ENCODE measurements at regions not wholly inside any gene's neighbourhood (a gene's known extent, or its start where the extent isn't known, plus 50 kb on each side); places are given as distances from the start of the nearest gene placed in this dataset.

DNA sequence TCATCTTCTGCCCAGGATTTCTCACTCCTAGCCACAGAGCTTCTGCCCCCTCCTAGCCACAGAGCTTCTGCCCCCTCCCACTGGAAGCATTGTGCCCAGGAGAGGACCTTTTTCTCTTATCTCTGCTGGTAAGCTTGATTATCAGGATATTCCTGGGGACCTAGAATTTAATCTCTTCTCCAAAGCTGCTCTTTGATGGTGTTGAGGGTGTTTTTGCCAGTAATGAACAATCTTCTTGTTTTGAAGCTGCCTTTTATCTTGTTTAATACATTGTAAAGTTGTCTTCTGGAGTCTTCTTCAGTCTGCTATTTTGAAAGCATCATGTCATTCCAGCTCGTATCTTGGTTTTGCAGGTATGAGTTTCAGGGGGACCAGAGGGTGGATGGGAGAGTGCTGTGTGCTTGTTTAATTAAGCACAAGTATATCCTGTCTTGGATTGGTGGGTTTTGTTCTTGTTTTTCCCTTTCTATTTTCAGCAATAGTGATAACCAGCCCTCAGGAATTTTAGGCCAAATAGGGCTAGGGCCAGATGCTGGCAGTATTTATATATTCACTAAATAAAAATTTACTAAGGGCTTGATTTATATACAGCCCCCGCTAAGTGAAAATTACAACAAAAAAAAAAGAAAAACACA lies 214.0 kb upstream of the DMRT1 start:
- CTCF ChIA-PET = interaction anchor here (0.7 kb wide), 1 partner anchor 374 kb away, joined by 3 read pairs; no protein-coding TSS in a partner anchor
- Histone ChIP-seq H3K79me2 (ENCODE audit: control insufficient read depth, insufficient read depth, low read length) (no peaks in the 10 kb centered on the region), H3K27ac (ENCODE audit: insufficient read depth, low read depth, low read length) (no peak overlapping the region), H3K4me1 (ENCODE audit: control insufficient read depth, extremely low read depth, insufficient read depth, low read length) (peaks cover 14% of the 10 kb centered on the region), H3K27me3 (ENCODE audit: control insufficient read depth in 2 of 2, insufficient read depth in 2 of 2, low read length in 2 of 2) (no peaks in the 10 kb centered on the region), H3K9me1 (replicated peaks; ENCODE audit: control insufficient read depth, extremely low read depth, insufficient read depth, low read length) (no peaks in the 10 kb centered on the region), H4K20me1 (replicated peaks; ENCODE audit: control insufficient read depth, extremely low read depth, insufficient read depth, low read length) (no peaks in the 10 kb centered on the region), H3K9ac (replicated peaks; ENCODE audit: extremely low read depth, insufficient read depth, low read length) (no peak overlapping the region), H3K9me3 (replicated peaks; ENCODE audit: control insufficient read depth, insufficient read depth, low read length) (no peaks in the 10 kb centered on the region), H3K4me3 (replicated peaks in 1 of 3; ENCODE audit: insufficient read depth in 1 of 3, low read depth in 1 of 3, low read length in 3 of 3) (no peak overlapping the region), H3K4me2 (ENCODE audit: insufficient read depth, low read length) (no peak overlapping the region), H2AFZ (ENCODE audit: low read depth, low read length) (no peak overlapping the region), H3K36me3 (ENCODE audit: control insufficient read depth in 2 of 2, extremely low read depth in 1 of 2, insufficient read depth in 2 of 2, low read length in 2 of 2) (no peaks in the 10 kb centered on the region)
- DNase-seq (ENCODE audit: low read depth, low spot score) (peak; percentile 26), FAIRE-seq (no peak)
- dilution Hi-C loops (cut with MboI; ENCODE audit: extremely low pct_ligation_motif_present, low sequenced_read_pairs) = no loop called here
- BruUV-seq (replicated peaks) = no TSS peak
- intact Hi-C loops (cut with micrococcal nuclease) = no loop called here
- TF ChIP-seq POLR2A (IDR thresholded peaks at IDR 0.05; ENCODE audit: low read depth, low read length) (no peak), JUN (IDR thresholded peaks at IDR 0.05; ENCODE audit: borderline replicate concordance, insufficient read depth, insufficient read length, low read depth) (no peak), MYC (IDR thresholded peaks at IDR 0.05; ENCODE audit: low read depth, low read length) (no peak), POLR2AphosphoS5 (IDR thresholded peaks at IDR 0.05; ENCODE audit: insufficient read depth, low read depth, low read length) (no peak), EZH2 (IDR thresholded peaks at IDR 0.05; ENCODE audit: borderline replicate concordance, low read depth, low read length, severe bottlenecking) (no peak), GATA2 (IDR thresholded peaks at IDR 0.05; ENCODE audit: insufficient read depth, insufficient read length, low read depth, low read length) (no peak), FOS (IDR thresholded peaks at IDR 0.05; ENCODE audit: borderline replicate concordance, insufficient read depth, low read length) (no peak)
- TF ChIP-seq, protein P1, sequence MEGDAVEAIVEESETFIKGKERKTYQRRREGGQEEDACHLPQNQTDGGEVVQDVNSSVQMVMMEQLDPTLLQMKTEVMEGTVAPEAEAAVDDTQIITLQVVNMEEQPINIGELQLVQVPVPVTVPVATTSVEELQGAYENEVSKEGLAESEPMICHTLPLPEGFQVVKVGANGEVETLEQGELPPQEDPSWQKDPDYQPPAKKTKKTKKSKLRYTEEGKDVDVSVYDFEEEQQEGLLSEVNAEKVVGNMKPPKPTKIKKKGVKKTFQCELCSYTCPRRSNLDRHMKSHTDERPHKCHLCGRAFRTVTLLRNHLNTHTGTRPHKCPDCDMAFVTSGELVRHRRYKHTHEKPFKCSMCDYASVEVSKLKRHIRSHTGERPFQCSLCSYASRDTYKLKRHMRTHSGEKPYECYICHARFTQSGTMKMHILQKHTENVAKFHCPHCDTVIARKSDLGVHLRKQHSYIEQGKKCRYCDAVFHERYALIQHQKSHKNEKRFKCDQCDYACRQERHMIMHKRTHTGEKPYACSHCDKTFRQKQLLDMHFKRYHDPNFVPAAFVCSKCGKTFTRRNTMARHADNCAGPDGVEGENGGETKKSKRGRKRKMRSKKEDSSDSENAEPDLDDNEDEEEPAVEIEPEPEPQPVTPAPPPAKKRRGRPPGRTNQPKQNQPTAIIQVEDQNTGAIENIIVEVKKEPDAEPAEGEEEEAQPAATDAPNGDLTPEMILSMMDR (IDR thresholded peaks at IDR 0.05; ENCODE audit: extremely low read depth in 1 of 2, insufficient read depth in 1 of 2, low read depth in 1 of 2, low read length in 2 of 2) = no peak
- TF ChIP-seq, protein P2, sequence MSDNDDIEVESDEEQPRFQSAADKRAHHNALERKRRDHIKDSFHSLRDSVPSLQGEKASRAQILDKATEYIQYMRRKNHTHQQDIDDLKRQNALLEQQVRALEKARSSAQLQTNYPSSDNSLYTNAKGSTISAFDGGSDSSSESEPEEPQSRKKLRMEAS (IDR thresholded peaks at IDR 0.05; ENCODE audit: insufficient read depth, insufficient read length) = no peak
- POLR2A ChIA-PET = no interaction called here

Data from endothelial cell of umbilical vein (primary cell).